T-cell (primary cell): ENCODE measurements at regions not wholly inside any gene's neighbourhood (a gene's known extent, or its start where the extent isn't known, plus 50 kb on each side); places are given as distances from the start of the nearest gene placed in this dataset.

Source experiments
- ATAC-seq, 4 experiments: fragments of 200-7000 bp in 3 of 4; fragments of 150-1000 bp in 1 of 4; cut with Tn5 transposase; replicated peaks in 1 of 4; 1 replicate in 3 of 4; 2 replicates in 1 of 4; pipeline ENCODE4 v1.10.0; 2021; ENCODE audit warnings: moderate library complexity in 3 of 4, mild to moderate bottlenecking in 2 of 4, moderate number of reproducible peaks in 1 of 4
- CTCF ChIA-PET, 2 donors: fragments of 300-600 bp; sonication (Branson Sonifier 250); formaldehyde crosslinking; loops; one replicate each; lab custom pipeline; 2022; ENCODE audit warnings: antibody characterized with exemption in 2 of 2; lab: Charles Lee
- POLR2A ChIA-PET, 2 donors: fragments of 300-600 bp; sonication (Branson Sonifier 250); formaldehyde crosslinking; loops; one replicate each; lab custom pipeline; 2022; ENCODE audit warnings: antibody characterized with exemption in 2 of 2; lab: Charles Lee
- DNase-seq, 35 experiments: peaks; one replicate each; pipeline versions ENCODE4 v3.0.0 to v3.0.0-alpha.2; 2013 to 2023
- H3K27ac ChIP-seq: one replicate; pipeline ENCODE4 v1.5.1; 2013; ENCODE audit warnings: low read length
- H3K27me3 ChIP-seq, 2 experiments: replicated peaks in 1 of 2; 1 replicate in 1 of 2; 2 replicates in 1 of 2; pipeline versions ENCODE4 v1.6.1 to v1.7.0; 2013; ENCODE audit warnings: low read length in 1 of 2, mixed read lengths in 1 of 2; ENCODE audit not compliant: control insufficient read depth in 2 of 2, insufficient read depth in 2 of 2; ENCODE audit errors: extremely low read depth in 1 of 2
- H3K36me3 ChIP-seq, 2 donors: 1 replicate in 1 of 2; 2 replicates in 1 of 2; pipeline versions ENCODE4 v1.6.1 to v1.7.0; 2013; ENCODE audit warnings: low read length in 1 of 2; ENCODE audit not compliant: control insufficient read depth in 2 of 2, insufficient read depth in 1 of 2; ENCODE audit errors: extremely low read depth in 1 of 2
- H3K4me1 ChIP-seq, 2 experiments: 1 replicate in 1 of 2; 2 replicates in 1 of 2; pipeline versions ENCODE4 v1.6.1 to v1.7.0; 2013; ENCODE audit warnings: low read length in 2 of 2, mixed read lengths in 1 of 2; ENCODE audit not compliant: insufficient read depth in 2 of 2, control insufficient read depth in 1 of 2; ENCODE audit errors: extremely low read depth in 1 of 2
- H3K4me3 ChIP-seq, 2 donors: 1 replicate in 1 of 2; 2 replicates in 1 of 2; pipeline versions ENCODE4 v1.5.1 to v1.7.0; 2013; ENCODE audit warnings: mild to moderate bottlenecking in 2 of 2, low read length in 1 of 2, moderate library complexity in 1 of 2; ENCODE audit not compliant: control insufficient read depth in 1 of 2; ENCODE audit errors: extremely low read depth in 1 of 2
- H3K9me3 ChIP-seq: 2 replicates; pipeline ENCODE4 v1.7.0; 2013
- H3K27ac Mint-ChIP-seq, 2 donors: one replicate each; pipeline ENCODE4 v1.8.0; 2020 to 2021; ENCODE audit warnings: mild to moderate bottlenecking in 2 of 2, mixed read lengths in 2 of 2
- H3K27me3 Mint-ChIP-seq, 2 donors: one replicate each; pipeline ENCODE4 v1.8.0; 2021 to 2022; ENCODE audit warnings: mixed read lengths in 2 of 2
- H3K36me3 Mint-ChIP-seq: one replicate; pipeline ENCODE4 v1.8.0; 2021; ENCODE audit warnings: mixed read lengths
- H3K4me1 Mint-ChIP-seq, 3 donors: one replicate each; pipeline ENCODE4 v1.8.0; 2020 to 2022; ENCODE audit warnings: mixed read lengths in 3 of 3, mild to moderate bottlenecking in 1 of 3
- H3K4me3 Mint-ChIP-seq, 3 donors: one replicate each; pipeline ENCODE4 v1.8.0; 2020 to 2022; ENCODE audit warnings: mild to moderate bottlenecking in 3 of 3, mixed read lengths in 3 of 3, moderate library complexity in 3 of 3
- H3K9me3 Mint-ChIP-seq, 3 donors: one replicate each; pipeline ENCODE4 v1.8.0; 2020 to 2022; ENCODE audit warnings: mixed read lengths in 3 of 3
- WGBS: methylation state at CpG from one replicate; pipeline ENCODE4 v1.1.5; 2013; ENCODE audit warnings: missing lambda C conversion rate; ENCODE audit not compliant: insufficient coverage; 5-methylcytosine and 5-hydroxymethylcytosine counted together

- H3K4me1 ChIP-seq, result no peaks in the 10 kb centered on the region
- H3K27me3 Mint-ChIP-seq, result peaks cover 11 to 35% of the 10 kb centered on the region in 2 donors
- DNase-seq, result no peak
- H3K9me3 Mint-ChIP-seq, result no peaks in the 10 kb centered on the region
- H3K9me3 ChIP-seq, result no peaks in the 10 kb centered on the region
- no peak overlapping the region for H3K27ac Mint-ChIP-seq
- POLR2A ChIA-PET, result no interaction called here
- H3K4me3 Mint-ChIP-seq, result no peak overlapping the region
- WGBS, result 89% methylated on average over 3 of the region's 7 CpGs
- no peaks in the 10 kb centered on the region for H3K36me3 ChIP-seq
- no peak overlapping the region for H3K4me3 ChIP-seq
- no peaks in the 10 kb centered on the region for H3K4me1 Mint-ChIP-seq
- no peak for ATAC-seq
- H3K27ac ChIP-seq, result no peak overlapping the region
- no peaks in the 10 kb centered on the region for H3K36me3 Mint-ChIP-seq
- peaks cover 0 to 3% of the 10 kb centered on the region in 2 experiments for H3K27me3 ChIP-seq
- CTCF ChIA-PET, result no interaction called here
These were observed 134.8 kb downstream of the EHF start for GRCh38 chr11:34755671-34756070.

DNA sequence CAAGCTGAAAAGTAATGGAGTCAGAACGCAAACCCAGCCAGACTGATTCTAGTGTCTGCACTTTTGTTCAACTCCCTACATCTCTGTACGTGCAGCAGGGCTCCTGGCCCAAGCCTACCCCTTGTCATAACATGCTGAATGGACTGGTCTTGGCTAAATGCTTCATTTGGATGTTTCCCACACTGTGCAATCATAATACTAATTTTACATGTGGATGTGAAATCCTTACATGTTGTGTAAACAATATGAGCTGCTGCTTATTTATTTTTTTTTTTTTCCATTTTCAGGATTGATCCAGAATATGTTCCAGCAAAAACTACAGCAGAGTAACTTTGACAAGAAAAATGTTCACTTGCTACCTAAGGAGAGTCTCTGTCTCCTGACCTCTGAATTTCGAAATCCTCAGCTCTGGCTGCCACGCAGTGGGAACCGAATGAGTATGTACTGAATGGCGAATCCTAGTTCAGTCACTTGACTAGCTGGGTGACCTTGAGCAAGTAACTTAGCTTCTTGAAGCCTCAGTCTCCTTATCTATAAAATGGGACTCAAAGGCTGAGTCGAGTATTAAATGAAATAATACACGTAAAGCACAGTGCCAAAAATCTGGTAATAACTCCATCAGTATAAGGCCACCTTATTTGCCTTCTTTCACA is 133.4 kb downstream of the EHF start:
- Histone ChIP-seq H3K36me3 (no peaks in the 10 kb centered on the region), H3K4me3 (no peak overlapping the region), H3K9me3 (no peaks in the 10 kb centered on the region), H3K4me1 (no peaks in the 10 kb centered on the region), H3K27me3 (peaks cover 1 to 3% of the 10 kb centered on the region in 2 experiments), H3K27ac (no peak overlapping the region)
- Mint-ChIP-seq H3K4me1 (no peaks in the 10 kb centered on the region), H3K36me3 (no peaks in the 10 kb centered on the region), H3K4me3 (no peak overlapping the region), H3K27ac (no peak overlapping the region), H3K9me3 (no peaks in the 10 kb centered on the region), H3K27me3 (peaks cover 17 to 42% of the 10 kb centered on the region in 2 donors)
- 75% methylated on average over 2 of the region's 8 CpGs for WGBS
- DNase-seq, result no peak
- no peak for ATAC-seq
- POLR2A ChIA-PET, result no interaction called here
- CTCF ChIA-PET, result no interaction called here

- Histone ChIP-seq H3K4me3 (no peak overlapping the region), H3K27ac (no peak overlapping the region), H3K27me3 (peaks cover 2 to 3% of the 10 kb centered on the region in 2 experiments), H3K9me3 (no peaks in the 10 kb centered on the region), H3K36me3 (no peaks in the 10 kb centered on the region), H3K4me1 (no peaks in the 10 kb centered on the region)
- no peak overlapping the region for H3K4me3 Mint-ChIP-seq
- ChIA-PET CTCF (no interaction called here), POLR2A (no interaction called here)
- DNase-seq (no peak), ATAC-seq (no peak)
- no peak overlapping the region for H3K27ac Mint-ChIP-seq
- H3K27me3 Mint-ChIP-seq, result peaks cover 14 to 26% of the 10 kb centered on the region in 2 donors
- no CpG with 5 or more reads among the region's 1 CpG for WGBS
- H3K9me3 Mint-ChIP-seq, result no peaks in the 10 kb centered on the region
- no peaks in the 10 kb centered on the region for H3K4me1 Mint-ChIP-seq
- no peaks in the 10 kb centered on the region for H3K36me3 Mint-ChIP-seq
These were observed 130.0 kb downstream of the EHF start for GRCh38 chr11:34750692-34751405.

- CTCF ChIA-PET, result no interaction called here
- POLR2A ChIA-PET, result interaction anchor here in 1 of 2 donors (0.7 kb wide), 1 partner anchor 510 kb away, joined by 4 read pairs; no protein-coding TSS in a partner anchor
These were observed 129.1 kb downstream of the EHF start for GRCh38 chr11:34749666-34750659.

GRCh38 chr11:34748036-34748435 is 127.1 kb downstream of the EHF start:
- no CpG with 5 or more reads among the region's 3 CpGs for WGBS
- Mint-ChIP-seq H3K27ac (no peak overlapping the region), H3K4me3 (no peak overlapping the region), H3K27me3 (peaks cover 11 to 15% of the 10 kb centered on the region in 2 donors), H3K36me3 (no peaks in the 10 kb centered on the region), H3K4me1 (no peaks in the 10 kb centered on the region), H3K9me3 (no peaks in the 10 kb centered on the region)
- ChIA-PET POLR2A (no interaction called here), CTCF (no interaction called here)
- no peak for DNase-seq
- Histone ChIP-seq H3K27ac (no peak overlapping the region), H3K9me3 (no peaks in the 10 kb centered on the region), H3K4me3 (no peak overlapping the region), H3K27me3 (peaks cover 2 to 6% of the 10 kb centered on the region in 2 experiments), H3K4me1 (no peaks in the 10 kb centered on the region), H3K36me3 (no peaks in the 10 kb centered on the region)
- ATAC-seq, result no peak

More at GRCh38 chr11:34749666-34750659, 129.1 kb downstream of the EHF start:
- Mint-ChIP-seq H3K4me3 (no peak overlapping the region), H3K4me1 (no peaks in the 10 kb centered on the region), H3K9me3 (no peaks in the 10 kb centered on the region), H3K27me3 (peaks cover 11 to 19% of the 10 kb centered on the region in 2 donors), H3K27ac (no peak overlapping the region), H3K36me3 (no peaks in the 10 kb centered on the region)
- no peaks in the 10 kb centered on the region for H3K36me3 ChIP-seq
- no peak overlapping the region for H3K27ac ChIP-seq
- H3K4me1 ChIP-seq, result no peaks in the 10 kb centered on the region
- DNase-seq (no peak), ATAC-seq (no peak)
- H3K9me3 ChIP-seq, result no peaks in the 10 kb centered on the region
- no CpG with 5 or more reads among the region's 8 CpGs for WGBS
- H3K4me3 ChIP-seq, result no peak overlapping the region
- H3K27me3 ChIP-seq, result peaks cover 2 to 6% of the 10 kb centered on the region in 2 experiments

DNA sequence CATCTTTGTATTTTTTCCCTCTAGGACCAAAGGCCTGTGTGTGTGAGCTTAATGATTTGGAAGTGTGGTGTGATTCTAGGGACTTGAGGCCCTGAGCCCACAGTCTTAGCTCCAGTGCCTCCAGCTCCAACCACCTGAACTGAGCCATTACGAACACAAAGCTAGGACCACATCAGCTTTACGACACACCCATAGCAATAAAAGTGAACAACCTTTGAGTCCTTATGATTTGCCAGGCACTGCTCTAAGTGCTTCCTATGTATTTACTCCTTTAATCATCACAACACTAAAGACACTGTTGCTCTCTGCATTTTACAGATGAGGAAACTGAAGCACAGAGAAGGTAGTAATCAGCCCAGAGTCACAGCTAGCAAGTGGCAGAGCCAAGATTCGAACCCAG is 126.4 kb downstream of the EHF start:
- WGBS, result 67% methylated on average over 2 of the region's 3 CpGs
- ATAC-seq, result no peak

More for the DNA sequence above, 126.4 kb downstream of the EHF start:
- ChIA-PET POLR2A (no interaction called here), CTCF (no interaction called here)
- no peak overlapping the region for H3K27ac Mint-ChIP-seq
- no peak for DNase-seq
- H3K4me1 ChIP-seq, result no peaks in the 10 kb centered on the region
- no peaks in the 10 kb centered on the region for H3K9me3 Mint-ChIP-seq
- no peaks in the 10 kb centered on the region for H3K36me3 ChIP-seq
- H3K36me3 Mint-ChIP-seq, result no peaks in the 10 kb centered on the region
- H3K9me3 ChIP-seq, result no peaks in the 10 kb centered on the region
- peaks cover 11 to 18% of the 10 kb centered on the region in 2 donors for H3K27me3 Mint-ChIP-seq
- no peak overlapping the region for H3K27ac ChIP-seq
- no peak overlapping the region for H3K4me3 ChIP-seq
- no peaks in the 10 kb centered on the region for H3K4me1 Mint-ChIP-seq
- no peak overlapping the region for H3K4me3 Mint-ChIP-seq
- H3K27me3 ChIP-seq, result peaks cover 2 to 6% of the 10 kb centered on the region in 2 experiments
